GM19438 (cell line): ENCODE measurements at regions not wholly inside any gene's neighbourhood (a gene's known extent, or its start where the extent isn't known, plus 50 kb on each side); places are given as distances from the start of the nearest gene placed in this dataset.

Experiments
- ATAC-seq: cut with Tn5 transposase; IDR thresholded peaks from one replicate; pipeline ENCODE4 v1.9.1; 2021; ENCODE audit warnings: low read depth; ENCODE audit not compliant: unreplicated experiment

GRCh38 chr6:40804905-40805304 is 217.7 kb upstream of the LRFN2 start:
- no peak for ATAC-seq

DNA sequence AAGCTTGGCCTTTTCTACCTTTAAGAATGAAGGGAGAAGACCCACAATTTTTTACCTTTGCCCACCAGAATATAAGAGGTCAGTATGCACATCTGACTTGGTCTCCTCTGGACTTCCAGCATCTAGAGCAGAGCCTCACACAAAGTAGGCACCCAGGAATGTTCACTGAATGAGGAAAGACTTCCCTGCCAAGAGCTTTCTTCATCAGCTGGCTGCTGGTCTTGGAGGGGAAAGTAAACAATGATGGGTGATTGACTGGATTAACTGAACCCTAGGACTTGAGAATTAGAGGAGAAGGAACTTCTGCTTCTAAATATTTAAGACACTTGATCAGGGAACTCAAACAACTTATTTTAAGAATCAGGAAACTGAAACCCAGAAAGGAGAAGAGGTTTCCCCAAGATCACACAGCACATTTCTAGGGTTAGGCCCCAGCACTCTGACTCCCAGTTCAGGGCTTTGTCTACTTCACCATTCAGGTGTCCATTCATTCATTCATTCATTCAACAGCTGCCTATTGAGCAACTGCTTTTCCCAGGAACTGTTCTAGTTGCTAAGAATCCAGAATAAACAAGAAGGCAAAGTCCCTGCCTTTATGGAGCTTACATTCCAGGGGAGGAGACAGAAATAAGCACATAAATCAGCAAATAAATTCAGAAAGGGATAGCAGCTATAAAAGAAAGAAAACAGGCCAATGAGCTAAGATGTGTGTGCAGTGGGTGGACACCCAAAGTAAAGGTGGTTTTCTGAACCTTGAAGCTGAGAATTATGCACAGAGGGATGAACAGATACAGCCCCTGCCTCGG is 216.9 kb upstream of the LRFN2 start:
- ATAC-seq = no peak

GRCh38 chr6:40802481-40802880 is 215.3 kb upstream of the LRFN2 start:
- ATAC-seq = no peak

DNA sequence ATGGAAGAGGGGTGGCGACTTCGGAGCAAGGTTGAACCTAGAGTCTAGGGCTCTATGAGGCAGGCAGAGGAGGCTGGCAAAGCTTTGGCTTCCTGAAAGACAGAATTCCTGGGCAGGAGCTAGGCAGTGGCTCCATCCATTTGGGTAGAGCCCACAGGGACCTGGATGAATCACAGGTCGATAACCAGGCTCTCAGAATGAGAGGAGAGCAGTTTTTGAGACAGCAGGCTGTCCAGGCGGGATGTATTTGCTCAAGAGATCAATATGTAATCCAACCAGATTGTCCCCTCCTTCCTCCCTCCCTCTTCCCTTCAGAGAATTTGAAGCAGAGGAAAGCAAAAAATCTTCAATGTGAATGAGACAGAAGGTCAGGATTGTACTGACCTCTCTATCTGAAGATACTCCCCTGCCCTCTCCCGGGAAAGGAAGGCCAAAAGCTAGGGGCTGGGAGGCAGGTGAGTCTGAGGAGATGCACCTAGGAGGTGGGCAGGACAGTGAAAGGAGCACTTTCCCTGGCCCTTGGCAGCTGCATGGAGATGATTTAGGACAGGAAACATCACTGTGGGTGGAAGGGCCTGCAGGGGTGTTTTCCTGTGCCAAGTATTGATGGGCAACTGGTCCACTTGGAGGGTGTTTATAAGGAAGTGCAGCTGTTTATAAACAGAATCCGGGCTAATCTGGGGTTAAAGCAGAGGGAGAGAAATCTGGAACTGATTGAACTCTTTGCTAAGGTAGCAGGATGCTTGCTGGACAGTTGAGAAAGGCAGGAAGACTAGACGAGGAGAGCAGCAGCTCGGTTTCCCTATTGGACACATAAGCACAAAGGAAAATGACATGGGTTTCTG is 212.4 kb upstream of the LRFN2 start:
- no peak for ATAC-seq

- ATAC-seq = no peak
These were observed 211.1 kb upstream of the LRFN2 start for GRCh38 chr6:40798069-40798770.

GRCh38 chr6:40796260-40797221 is 209.4 kb upstream of the LRFN2 start:
- no peak for ATAC-seq

GRCh38 chr6:40794586-40794985 is 207.4 kb upstream of the LRFN2 start:
- no peak for ATAC-seq

GRCh38 chr6:40792183-40792582 is 205.0 kb upstream of the LRFN2 start:
- ATAC-seq = no peak

DNA sequence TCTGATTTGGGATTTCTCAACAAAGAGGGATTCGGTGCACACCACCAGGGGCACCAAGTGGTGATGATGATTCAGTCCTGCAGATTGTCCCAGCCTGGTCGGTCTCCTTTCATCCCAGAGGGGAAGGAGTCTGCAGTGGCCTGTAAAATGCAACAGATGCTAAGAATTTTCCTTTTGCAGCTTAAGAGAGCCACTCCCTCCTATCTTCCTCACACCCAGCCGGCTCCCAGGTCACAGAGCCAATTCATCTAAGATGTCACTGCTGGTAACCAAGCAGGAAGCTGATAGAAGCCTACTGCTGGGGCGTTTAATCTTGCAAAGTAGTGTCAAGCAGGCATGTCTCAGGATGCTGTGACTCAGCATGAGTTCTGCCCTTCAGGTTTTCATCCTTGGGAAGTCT is 203.8 kb upstream of the LRFN2 start:
- no peak for ATAC-seq

GRCh38 chr6:40788661-40789655 is 201.8 kb upstream of the LRFN2 start:
- no peak for ATAC-seq

DNA sequence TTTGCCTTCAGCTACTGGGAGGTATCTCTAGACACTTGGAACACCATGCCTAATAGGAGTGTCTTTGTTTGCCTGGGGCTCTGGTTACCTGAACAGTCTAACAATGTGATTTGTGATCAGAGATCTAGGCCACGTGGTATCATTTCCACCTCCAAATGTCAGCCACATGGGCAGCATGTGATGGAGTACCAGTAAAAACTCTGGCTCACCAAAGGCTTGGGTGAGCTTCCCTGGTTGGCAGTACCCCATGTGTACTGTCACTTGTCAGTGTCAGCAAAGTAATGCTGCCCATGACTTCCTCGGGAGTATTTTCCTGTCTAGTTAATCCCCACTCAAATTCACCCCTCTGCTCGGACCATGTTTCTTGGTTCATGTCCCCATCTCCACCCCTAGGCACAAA is 195.2 kb upstream of the LRFN2 start:
- ATAC-seq = no peak

DNA sequence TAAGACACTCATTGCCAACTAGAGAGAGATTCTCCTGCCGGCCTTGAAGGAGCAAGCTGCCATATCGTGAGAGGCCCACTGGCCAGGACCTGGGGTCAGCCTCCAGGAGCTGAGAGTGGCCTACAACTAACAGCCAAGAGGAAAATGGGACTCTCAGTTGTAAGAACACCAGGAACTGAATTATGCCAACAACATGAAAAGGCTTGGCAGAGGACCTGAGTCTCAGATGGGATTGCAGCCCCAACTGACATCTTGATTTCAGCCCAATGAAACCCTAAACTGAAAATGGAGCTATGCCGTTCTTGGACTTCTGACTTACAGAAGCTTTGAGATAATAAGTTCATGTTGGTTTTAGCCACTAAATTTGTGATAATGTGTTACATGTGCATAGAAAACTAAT is 193.5 kb upstream of the LRFN2 start:
- no peak for ATAC-seq

DNA sequence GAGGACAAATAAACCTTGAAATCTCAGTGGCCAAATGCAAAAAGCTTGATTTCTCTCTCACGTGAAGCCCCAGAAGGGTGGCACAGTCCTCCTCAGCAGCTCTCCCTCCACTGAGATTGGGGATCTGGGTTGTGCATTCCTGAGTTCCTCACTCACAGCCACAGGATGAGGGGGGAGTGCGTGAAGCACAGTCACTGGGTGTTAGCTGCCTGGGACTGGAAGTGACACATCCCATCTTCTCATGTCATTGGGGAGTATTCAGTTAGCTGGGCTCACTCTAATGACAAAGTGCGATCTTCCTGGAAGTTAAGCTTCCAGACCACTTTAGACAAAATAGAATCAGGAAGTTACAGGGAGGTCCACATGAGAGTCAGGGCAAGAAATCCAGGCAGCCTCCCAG is 192.2 kb upstream of the LRFN2 start:
- no peak for ATAC-seq

GRCh38 chr6:40778918-40779317 is 191.8 kb upstream of the LRFN2 start:
- no peak for ATAC-seq

DNA sequence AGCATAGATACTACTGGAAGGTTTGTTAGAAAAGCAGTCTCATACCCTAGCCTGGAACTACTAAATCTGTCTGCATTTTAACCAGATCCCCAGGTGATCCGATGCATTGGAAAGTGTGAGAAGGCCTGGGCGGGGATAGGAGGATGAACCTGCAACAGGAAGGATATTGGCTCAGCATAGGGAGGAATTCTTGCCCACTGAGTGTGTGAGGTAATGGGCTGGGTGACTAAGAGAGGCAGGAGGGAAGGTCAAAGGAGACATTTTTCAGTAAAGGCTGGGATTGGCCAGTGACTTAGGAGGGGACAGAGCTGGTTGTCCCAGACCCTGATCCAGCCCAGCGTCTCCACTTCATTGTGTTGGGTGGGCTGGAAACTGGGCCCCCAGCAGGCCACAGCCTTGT is 191.0 kb upstream of the LRFN2 start:
- ATAC-seq = no peak

GRCh38 chr6:40774932-40775331 is 187.8 kb upstream of the LRFN2 start:
- ATAC-seq = no peak

DNA sequence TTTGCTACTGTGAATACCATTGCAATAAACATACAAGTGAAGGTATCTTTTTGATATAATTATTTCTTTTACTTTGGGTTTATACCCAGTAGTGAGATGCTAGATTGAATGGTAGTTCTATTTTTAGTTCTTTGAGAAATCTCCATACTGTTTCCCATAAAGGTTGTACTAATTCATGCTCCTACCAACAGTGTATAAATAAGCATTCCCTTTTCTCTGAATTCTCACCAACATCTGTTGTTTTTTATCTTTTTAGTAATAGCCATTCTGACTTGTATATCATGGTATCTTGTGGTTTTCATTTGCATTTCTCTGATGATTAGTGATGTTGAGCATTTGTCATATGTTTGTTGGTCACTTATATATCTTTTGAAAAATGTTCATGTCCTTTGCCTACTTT is 183.6 kb upstream of the LRFN2 start:
- no peak for ATAC-seq

GRCh38 chr6:40764726-40765125 is 177.6 kb upstream of the LRFN2 start:
- no peak for ATAC-seq

DNA sequence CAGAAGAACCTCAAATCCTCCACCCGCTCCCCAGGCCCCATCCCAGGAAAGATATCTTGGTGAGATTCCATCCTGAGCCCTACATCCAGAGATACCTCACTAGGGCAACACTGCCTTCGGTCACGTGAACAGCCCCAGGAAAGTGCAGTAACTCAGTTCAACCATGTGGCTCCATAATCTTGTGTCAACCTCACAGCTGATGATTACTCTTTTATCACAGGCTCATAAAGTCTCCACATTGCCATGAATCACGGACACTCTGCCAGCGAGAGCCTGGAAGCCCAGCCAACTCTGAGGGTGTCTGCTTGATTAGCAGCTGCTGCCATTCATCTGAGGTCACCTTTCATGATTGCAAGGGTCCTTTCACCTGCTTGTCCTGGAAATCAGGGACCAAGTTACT is 175.8 kb upstream of the LRFN2 start:
- ATAC-seq = no peak
